H1 (cell line): ENCODE measurements at regions not wholly inside any gene's neighbourhood (a gene's known extent, or its start where the extent isn't known, plus 50 kb on each side); places are given as distances from the start of the nearest gene placed in this dataset.

Experiments used
- CTCF ChIA-PET: fragments of 300-600 bp; sonication (Branson Sonifier 250); formaldehyde crosslinking; loops from one replicate; lab custom pipeline; 2021; ENCODE audit not compliant: partially characterized antibody; lab: Charles Lee
- POLR2A ChIA-PET: fragments of 300-600 bp; sonication (Branson Sonifier 250); formaldehyde crosslinking; loops from one replicate; lab custom pipeline; 2021; ENCODE audit warnings: inconsistent platforms; ENCODE audit not compliant: partially characterized antibody; lab: Charles Lee
- DNase-seq, 2 experiments: peaks; one replicate each; pipeline versions ENCODE4 v3.0.0 to v3.0.0-alpha.2; 2010 to 2022; ENCODE audit warnings: low spot score in 2 of 2, low read depth in 1 of 2, mixed read lengths in 1 of 2
- FAIRE-seq: peaks from 2 replicates; lab custom pipeline; 2011; peaks lifted over from hg19 to GRCh38; lab: Jason Lieb, UNC
- H2AFZ ChIP-seq: 2 replicates; pipeline ENCODE4 v1.8.1; 2012; ENCODE audit warnings: low read length, inconsistent platforms
- H2AK5ac ChIP-seq: 2 replicates; pipeline ENCODE4 v1.6.1; 2013; ENCODE audit warnings: low read depth, low read length
- H2BK120ac ChIP-seq: replicated peaks from 2 replicates; pipeline ENCODE3; 2013; ENCODE audit warnings: low read depth, low read length, inconsistent platforms
- H2BK12ac ChIP-seq: 2 replicates; pipeline ENCODE4 v1.6.1; 2013; ENCODE audit warnings: low read depth, low read length
- H2BK15ac ChIP-seq: 2 replicates; pipeline ENCODE4 v1.6.1; 2013; ENCODE audit warnings: low read length
- H2BK20ac ChIP-seq: 2 replicates; pipeline ENCODE4 v1.6.1; 2013; ENCODE audit warnings: low read length
- H2BK5ac ChIP-seq: 2 replicates; pipeline ENCODE4 v1.6.1; 2013; ENCODE audit warnings: low read depth, low read length
- H3K14ac ChIP-seq: 2 replicates; pipeline ENCODE4 v1.6.1; 2013; ENCODE audit warnings: inconsistent platforms; ENCODE audit not compliant: insufficient read length
- H3K18ac ChIP-seq: 2 replicates; pipeline ENCODE4 v1.6.1; 2013; ENCODE audit warnings: low read length; ENCODE audit errors: extremely low read depth
- H3K23ac ChIP-seq: 2 replicates; pipeline ENCODE4 v1.6.1; 2013; ENCODE audit warnings: inconsistent platforms; ENCODE audit not compliant: insufficient read length
- H3K23me2 ChIP-seq: 2 replicates; pipeline ENCODE4 v1.6.1; 2013; ENCODE audit warnings: low read depth, low read length
- H3K27ac ChIP-seq: 2 replicates; pipeline ENCODE4 v1.6.1; 2011; ENCODE audit warnings: low read depth, low read length, inconsistent platforms
- H3K27me3 ChIP-seq, 4 experiments: replicated peaks in 1 of 4; 1 replicate in 1 of 4; 2 replicates in 3 of 4; pipeline versions ENCODE4 v1.6.1 to v1.8.1; 2011 to 2013; ENCODE audit warnings: low read length in 3 of 4, mild to moderate bottlenecking in 3 of 4, inconsistent platforms in 2 of 4, mixed read lengths in 2 of 4, moderate library complexity in 1 of 4; ENCODE audit not compliant: control insufficient read depth in 3 of 4, insufficient read depth in 3 of 4; ENCODE audit errors: extremely low read depth in 1 of 4
- H3K36me3 ChIP-seq, 4 experiments: 2 replicates each; pipeline versions ENCODE4 v1.6.1 to v1.8.1; 2011 to 2013; ENCODE audit warnings: mild to moderate bottlenecking in 4 of 4, low read length in 3 of 4, moderate library complexity in 2 of 4, control low read depth in 1 of 4, inconsistent platforms in 1 of 4; ENCODE audit not compliant: insufficient read depth in 4 of 4, control insufficient read depth in 2 of 4
- H3K4ac ChIP-seq: replicated peaks from 2 replicates; pipeline ENCODE3; 2013; ENCODE audit warnings: low read length, low read depth, mixed read lengths, inconsistent platforms; ENCODE audit not compliant: insufficient read length
- H3K4me1 ChIP-seq, 4 experiments: replicated peaks in 1 of 4; 1 replicate in 1 of 4; 2 replicates in 3 of 4; pipeline versions ENCODE4 v1.6.1 to v1.8.1; 2011 to 2013; ENCODE audit warnings: low read length in 3 of 4, inconsistent platforms in 2 of 4, mixed read lengths in 1 of 4; ENCODE audit not compliant: insufficient read depth in 4 of 4, control insufficient read depth in 3 of 4
- H3K4me2 ChIP-seq, 2 experiments: 2 replicates each; pipeline versions ENCODE4 v1.6.1 to v1.8.1; 2011 to 2013; ENCODE audit warnings: low read depth in 2 of 2, low read length in 2 of 2, control low read depth in 1 of 2, inconsistent platforms in 1 of 2, mild to moderate bottlenecking in 1 of 2; ENCODE audit not compliant: insufficient read depth in 1 of 2
- H3K4me3 ChIP-seq, 4 experiments: fragments of 200-600, 300-600 bp in 1 of 4; sonication (generic), shearing (Covaris generic), sonication (Bioruptor Twin) in 1 of 4; 2 replicates each; pipeline versions ENCODE4 v1.5.1 to v1.8.1; 2011 to 2016; ENCODE audit warnings: low read length in 4 of 4, low read depth in 3 of 4, control low read depth in 2 of 4, inconsistent platforms in 2 of 4, mild to moderate bottlenecking in 2 of 4, mixed read lengths in 1 of 4, moderate library complexity in 1 of 4; ENCODE audit not compliant: insufficient read depth in 2 of 4; ENCODE audit errors: extremely low read depth in 1 of 4
- H3K56ac ChIP-seq: replicated peaks from 2 replicates; pipeline ENCODE3; 2013; ENCODE audit warnings: low read depth, mild to moderate bottlenecking, mixed read lengths, low read length, inconsistent platforms; ENCODE audit not compliant: insufficient read length
- H3K79me1 ChIP-seq: 2 replicates; pipeline ENCODE4 v1.6.1; 2013; ENCODE audit warnings: low read depth, low read length, control low read depth
- H3K79me2 ChIP-seq, 2 experiments: 2 replicates each; pipeline versions ENCODE4 v1.6.1 to v1.8.1; 2012 to 2013; ENCODE audit warnings: low read length in 2 of 2, mild to moderate bottlenecking in 2 of 2, inconsistent platforms in 1 of 2; ENCODE audit not compliant: insufficient read depth in 2 of 2, control insufficient read depth in 1 of 2
- H3K9ac ChIP-seq, 4 experiments: replicated peaks in 1 of 4; 1 replicate in 1 of 4; 2 replicates in 3 of 4; pipeline versions ENCODE4 v1.6.1 to v1.8.1; 2011 to 2013; ENCODE audit warnings: low read depth in 3 of 4, low read length in 3 of 4, control low read depth in 2 of 4, mild to moderate bottlenecking in 2 of 4, moderate library complexity in 2 of 4, inconsistent platforms in 1 of 4; ENCODE audit errors: extremely low read depth in 1 of 4
- H3K9me3 ChIP-seq, 2 experiments: 2 replicates each; pipeline versions ENCODE4 v1.6.1 to v1.8.1; 2012 to 2013; ENCODE audit warnings: mild to moderate bottlenecking in 2 of 2, moderate library complexity in 2 of 2, control low read depth in 1 of 2, inconsistent platforms in 1 of 2, low read depth in 1 of 2, low read length in 1 of 2, mixed read lengths in 1 of 2; ENCODE audit not compliant: insufficient read depth in 2 of 2
- H4K20me1 ChIP-seq, 2 experiments: replicated peaks in 1 of 2; 2 replicates each; pipeline versions ENCODE3 to v1.8.1; 2011 to 2013; ENCODE audit warnings: inconsistent platforms in 2 of 2, low read length in 2 of 2, mild to moderate bottlenecking in 1 of 2; ENCODE audit not compliant: insufficient read depth in 2 of 2, control insufficient read depth in 1 of 2
- H4K5ac ChIP-seq: 2 replicates; pipeline ENCODE4 v1.6.1; 2013; ENCODE audit warnings: low read length, low read depth, mixed read lengths, inconsistent platforms; ENCODE audit not compliant: insufficient read length
- H4K8ac ChIP-seq: 2 replicates; pipeline ENCODE4 v1.8.0; 2013; ENCODE audit warnings: mild to moderate bottlenecking, moderate library complexity, low read length, inconsistent platforms; ENCODE audit not compliant: insufficient read depth; ENCODE audit errors: extremely low read depth
- H4K91ac ChIP-seq: replicated peaks from 2 replicates; pipeline ENCODE3; 2013; ENCODE audit warnings: low read length, mixed read lengths, inconsistent platforms; ENCODE audit not compliant: insufficient read length
- FOSL1 ChIP-seq: IDR thresholded peaks from 2 replicates; pipeline ENCODE4 v1.6.1; 2011; ENCODE audit warnings: mild to moderate bottlenecking, low read depth, low read length, moderate library complexity; ENCODE audit not compliant: insufficient read depth
- HDAC2 ChIP-seq, 2 experiments: fragments of 300-600 bp in 1 of 2; sonication (generic) in 1 of 2; IDR thresholded peaks; 2 replicates each; pipeline ENCODE4 v1.6.1; 2011 to 2012; ENCODE audit warnings: low read depth in 2 of 2, low read length in 2 of 2, mild to moderate bottlenecking in 2 of 2, moderate library complexity in 2 of 2, borderline replicate concordance in 1 of 2, inconsistent platforms in 1 of 2
- YY1 ChIP-seq: IDR thresholded peaks from 2 replicates; pipeline ENCODE4 v1.6.1; 2011; ENCODE audit warnings: low read depth, mild to moderate bottlenecking, low read length
- WGBS, 2 experiments: shearing (Covaris generic) in 1 of 2; methylation state at CpG; one replicate each; pipeline versions ENCODE4 v1.1.6 to v1.1.7; 2013 to 2015; ENCODE audit warnings: low lambda C conversion rate in 2 of 2, mixed read lengths in 2 of 2, inconsistent platforms in 1 of 2, low coverage in 1 of 2, missing lambda C conversion rate in 1 of 2; ENCODE audit not compliant: insufficient replicate concordance in 2 of 2, insufficient coverage in 1 of 2, insufficient read length in 1 of 2; ENCODE audit errors: extremely low coverage in 1 of 2, missing lambda C conversion rate in 1 of 2; 5-methylcytosine and 5-hydroxymethylcytosine counted together

DNA sequence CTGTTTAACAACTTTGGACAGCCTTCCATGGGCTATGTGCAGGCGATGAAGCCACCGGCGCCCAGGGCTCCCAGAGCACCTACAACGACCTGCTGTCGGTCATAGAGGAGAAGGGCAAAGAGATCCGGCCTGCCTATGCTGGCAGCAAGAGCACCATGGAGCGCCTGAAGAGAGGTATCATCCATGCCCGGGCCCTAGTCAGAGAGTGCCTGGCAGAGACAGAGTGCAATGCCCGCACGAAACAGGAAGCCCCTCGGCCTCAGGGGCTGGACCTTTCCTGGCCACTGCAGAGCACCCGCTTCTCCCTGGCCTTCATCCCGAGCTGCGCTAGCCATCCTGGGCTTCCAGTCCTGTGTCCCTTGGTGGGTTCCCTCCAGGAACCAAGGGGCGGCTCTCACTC is 497.0 kb upstream of the PHF14 start:
- Histone ChIP-seq H3K4me2 (no peak overlapping the region), H2BK120ac (no peak overlapping the region), H3K4me3 (no peak overlapping the region), H3K18ac (no peak overlapping the region), H3K4me1 (no peaks in the 10 kb centered on the region), H4K5ac (no peak overlapping the region), H3K23me2 (no peaks in the 10 kb centered on the region), H2BK20ac (no peak overlapping the region), H3K23ac (no peak overlapping the region), H2BK15ac (no peak overlapping the region), H3K27ac (no peak overlapping the region), H3K79me1 (no peaks in the 10 kb centered on the region), H3K36me3 (no peaks in the 10 kb centered on the region), H3K9me3 (no peaks in the 10 kb centered on the region), H2AK5ac (no peak overlapping the region), H2AFZ (no peak overlapping the region), H4K91ac (no peak overlapping the region), H3K56ac (no peak overlapping the region), H3K9ac (no peak overlapping the region), H4K8ac (peak overlapping the region; percentile 22; the same call in 1 of the 2 replicates), H3K27me3 (peaks cover 0 to 1% (median 0%) of the 10 kb centered on the region in 4 experiments; a peak in 1 of 7 replicates), H3K14ac (no peak overlapping the region), H3K79me2 (no peaks in the 10 kb centered on the region), H2BK12ac (no peak overlapping the region), H2BK5ac (no peak overlapping the region), H3K4ac (no peak overlapping the region), H4K20me1 (no peaks in the 10 kb centered on the region)
- ChIA-PET POLR2A (no interaction called here), CTCF (no interaction called here)
- DNase-seq, result no peak
- FAIRE-seq, result no peak
- WGBS, 2 experiments, result 93% methylated on average over 11 of the region's 15 CpGs; no CpG with 5 or more reads in 1 of the 2 experiments
- TF ChIP-seq FOSL1 (no peak), YY1 (no peak), HDAC2 (IDR thresholded peaks at IDR 0.05; ENCODE audit: borderline replicate concordance in 1 of 2, low read depth in 2 of 2, low read length in 2 of 2) (no peak)
